D721Med (cell line): ENCODE measurements at regions not wholly inside any gene's neighbourhood (a gene's known extent, or its start where the extent isn't known, plus 50 kb on each side); places are given as distances from the start of the nearest gene placed in this dataset.

Experiments
- DNase-seq: peaks from one replicate; pipeline ENCODE4 v3.0.0; 2011; ENCODE audit warnings: low spot score; ENCODE audit not compliant: insufficient read length
- FAIRE-seq: peaks from 2 replicates; lab custom pipeline; 2011; peaks lifted over from hg19 to GRCh38; lab: Jason Lieb, UNC
- TF ChIP-seq, protein P1 (sequence below): IDR thresholded peaks from 2 replicates; pipeline ENCODE4 v1.5.1; 2012; ENCODE audit warnings: mild to moderate bottlenecking, control low read depth; ENCODE audit not compliant: insufficient read depth; ENCODE audit errors: missing control alignments

DNA sequence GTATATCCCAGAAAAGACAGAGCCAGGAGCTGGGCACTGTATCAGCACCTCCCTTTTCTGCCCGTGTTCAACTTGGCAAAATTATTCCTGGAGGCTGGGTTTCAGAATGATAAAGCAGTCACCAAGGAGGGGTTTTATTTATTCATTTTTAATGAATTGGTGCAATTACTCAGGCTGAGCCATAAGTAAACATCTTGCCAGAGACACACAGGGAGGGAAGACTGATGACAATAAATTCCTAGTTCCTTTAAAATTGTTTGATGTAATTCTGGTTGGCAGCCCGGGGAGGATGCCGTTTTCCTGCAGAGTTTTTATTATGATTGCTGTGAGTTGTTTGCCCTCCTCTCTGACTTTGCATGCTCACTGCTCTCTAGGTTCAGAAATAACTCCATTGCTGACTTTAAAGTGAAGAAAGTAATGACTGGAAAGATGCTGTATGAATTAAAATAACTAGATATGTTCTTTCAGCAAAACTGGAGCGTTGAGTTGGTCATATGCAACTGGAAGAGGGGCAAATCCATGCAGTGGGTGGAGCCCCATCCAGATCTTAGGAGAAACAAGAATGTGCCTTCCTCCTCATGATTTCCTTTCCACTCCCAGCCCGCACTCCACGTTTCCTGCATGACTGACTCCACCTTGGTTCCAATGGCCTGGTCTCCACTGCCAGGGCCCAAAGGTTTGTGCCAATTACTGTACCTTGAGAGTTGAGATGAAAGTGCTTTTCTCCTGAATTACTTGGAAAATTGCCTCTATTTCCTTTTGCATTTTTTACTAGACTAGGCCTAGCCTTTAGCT lies 182.1 kb downstream of the RFC3 start:
- TF ChIP-seq, protein P1, sequence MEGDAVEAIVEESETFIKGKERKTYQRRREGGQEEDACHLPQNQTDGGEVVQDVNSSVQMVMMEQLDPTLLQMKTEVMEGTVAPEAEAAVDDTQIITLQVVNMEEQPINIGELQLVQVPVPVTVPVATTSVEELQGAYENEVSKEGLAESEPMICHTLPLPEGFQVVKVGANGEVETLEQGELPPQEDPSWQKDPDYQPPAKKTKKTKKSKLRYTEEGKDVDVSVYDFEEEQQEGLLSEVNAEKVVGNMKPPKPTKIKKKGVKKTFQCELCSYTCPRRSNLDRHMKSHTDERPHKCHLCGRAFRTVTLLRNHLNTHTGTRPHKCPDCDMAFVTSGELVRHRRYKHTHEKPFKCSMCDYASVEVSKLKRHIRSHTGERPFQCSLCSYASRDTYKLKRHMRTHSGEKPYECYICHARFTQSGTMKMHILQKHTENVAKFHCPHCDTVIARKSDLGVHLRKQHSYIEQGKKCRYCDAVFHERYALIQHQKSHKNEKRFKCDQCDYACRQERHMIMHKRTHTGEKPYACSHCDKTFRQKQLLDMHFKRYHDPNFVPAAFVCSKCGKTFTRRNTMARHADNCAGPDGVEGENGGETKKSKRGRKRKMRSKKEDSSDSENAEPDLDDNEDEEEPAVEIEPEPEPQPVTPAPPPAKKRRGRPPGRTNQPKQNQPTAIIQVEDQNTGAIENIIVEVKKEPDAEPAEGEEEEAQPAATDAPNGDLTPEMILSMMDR, result no peak
- FAIRE-seq, result no peak
- no peak for DNase-seq

- no peak for DNase-seq
- no peak for FAIRE-seq
- TF ChIP-seq, protein P1, result no peak
Measured at GRCh38 chr13:34000955-34001354, 183.0 kb downstream of the RFC3 start.

DNA sequence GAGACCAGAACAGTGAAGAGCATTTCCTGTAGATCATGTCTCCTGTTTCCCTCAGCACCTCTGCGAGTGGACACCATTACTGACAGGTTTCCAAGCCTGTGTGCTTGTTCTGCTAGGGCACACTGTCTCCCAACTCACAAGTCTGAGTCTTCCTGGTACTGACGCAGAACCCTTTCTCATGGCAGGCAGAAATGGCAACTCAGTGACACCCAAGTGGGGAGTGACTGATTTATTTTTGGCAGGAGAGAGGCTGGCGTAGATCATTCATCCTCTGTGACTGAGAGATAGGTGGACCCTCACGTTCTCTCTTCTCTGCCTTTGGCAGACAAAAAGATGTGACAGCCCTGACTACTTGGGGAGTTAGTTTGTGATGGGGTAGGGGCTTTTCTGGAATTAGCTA lies 183.4 kb downstream of the RFC3 start:
- TF ChIP-seq, protein P1, result no peak
- FAIRE-seq, result no peak
- no peak for DNase-seq

GRCh38 chr13:34002141-34002540 lies 184.2 kb downstream of the RFC3 start:
- TF ChIP-seq, protein P1, result no peak
- DNase-seq (no peak), FAIRE-seq (no peak)

- DNase-seq (no peak), FAIRE-seq (no peak)
- TF ChIP-seq, protein P1, result no peak
Measured at GRCh38 chr13:34002924-34003323, 185.0 kb downstream of the RFC3 start.

GRCh38 chr13:34003656-34004055 lies 185.7 kb downstream of the RFC3 start:
- TF ChIP-seq, protein P1, result no peak
- FAIRE-seq, result no peak

DNA sequence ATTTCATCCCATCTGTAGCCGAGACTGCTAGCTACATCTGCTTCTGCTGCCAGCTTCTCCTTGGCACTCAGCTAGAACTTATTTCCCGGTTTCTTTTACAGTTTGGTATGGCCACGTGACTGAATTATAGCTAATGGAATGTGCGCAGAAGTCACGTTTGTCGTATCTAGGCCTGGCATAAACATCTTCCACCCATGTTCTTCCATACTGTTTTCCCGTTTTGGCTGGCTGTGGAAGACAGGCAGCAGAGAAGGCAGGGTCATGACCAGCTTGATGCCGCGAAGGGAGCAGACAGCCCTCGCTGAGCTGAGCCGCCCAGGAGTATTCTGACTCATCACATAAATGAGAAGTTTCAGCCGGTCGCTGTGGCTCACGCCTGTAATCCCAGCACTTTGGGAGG lies 186.7 kb downstream of the RFC3 start:
- FAIRE-seq, result no peak
- no peak for DNase-seq
- TF ChIP-seq, protein P1, result no peak

More at GRCh38 chr13:34003656-34004055, 185.7 kb downstream of the RFC3 start:
- no peak for DNase-seq
